WTC11 (cell line): ENCODE measurements at regions not wholly inside any gene's neighbourhood (a gene's known extent, or its start where the extent isn't known, plus 50 kb on each side); places are given as distances from the start of the nearest gene placed in this dataset.
A peak's percentile ranks its signal among the peaks of the same experiment; 100 is the strongest.
"Not testable (repeated sequence)": the region's sequence is repeated elsewhere in the genome, so short reads cannot be mapped to it uniquely, and the experiment has no call there.

Experiments used
- ATAC-seq: fragments of 200-7000 bp; cut with Tn5 transposase; 2 replicates; pipeline ENCODE4 v1.10.0; 2021; ENCODE audit warnings: mild to moderate bottlenecking, moderate library complexity
- CTCF ChIA-PET: fragments of 300-600 bp; sonication (Branson Sonifier 250); formaldehyde crosslinking; loops from one replicate; lab custom pipeline; 2021; ENCODE audit warnings: antibody characterized with exemption; lab: Charles Lee
- POLR2A ChIA-PET: fragments of 350-600 bp; sonication (Branson Sonifier 250); formaldehyde crosslinking; loops from one replicate; lab custom pipeline; 2021; ENCODE audit warnings: antibody characterized with exemption; lab: Charles Lee
- DNase-seq: peaks from one replicate; pipeline ENCODE4 v3.0.0; 2021; ENCODE audit warnings: low spot score
- H3K27ac Mint-ChIP-seq: 2 replicates; pipeline ENCODE4 v1.8.0; 2021; ENCODE audit warnings: mixed read lengths
- H3K27me3 Mint-ChIP-seq: 2 replicates; pipeline ENCODE4 v1.8.0; 2021; ENCODE audit warnings: low read depth, mild to moderate bottlenecking, moderate library complexity, mixed read lengths
- H3K36me3 Mint-ChIP-seq: 2 replicates; pipeline ENCODE4 v1.8.0; 2021; ENCODE audit warnings: mixed read lengths
- H3K4me1 Mint-ChIP-seq: 2 replicates; pipeline ENCODE4 v1.8.0; 2022; ENCODE audit warnings: mixed read lengths
- H3K4me3 Mint-ChIP-seq: 2 replicates; pipeline ENCODE4 v1.8.0; 2021; ENCODE audit warnings: mild to moderate bottlenecking, moderate library complexity, mixed read lengths
- H3K9me3 Mint-ChIP-seq: 2 replicates; pipeline ENCODE4 v1.8.0; 2021; ENCODE audit warnings: mixed read lengths
- CREB1 ChIP-seq: sonication (generic); formaldehyde crosslinking; IDR thresholded peaks from 2 replicates; pipeline ENCODE4 v1.8.0; 2023; ENCODE audit warnings: mild to moderate bottlenecking, missing genetic modification reagents
- ESRRA ChIP-seq: sonication (generic); formaldehyde crosslinking; IDR thresholded peaks from 2 replicates; pipeline ENCODE4 v1.8.1; 2022; ENCODE audit warnings: mild to moderate bottlenecking, missing genetic modification reagents, borderline replicate concordance
- FOXK1 ChIP-seq: sonication (generic); formaldehyde crosslinking; IDR thresholded peaks from 2 replicates; pipeline ENCODE4 v1.8.0; 2022; ENCODE audit warnings: mild to moderate bottlenecking, moderate library complexity, missing genetic modification reagents
- IRF2 ChIP-seq: sonication (generic); formaldehyde crosslinking; IDR thresholded peaks from 2 replicates; pipeline ENCODE4 v1.8.0; 2022; ENCODE audit warnings: low read depth, missing genetic modification reagents, borderline replicate concordance
- SMAD3 ChIP-seq: sonication (generic); formaldehyde crosslinking; IDR thresholded peaks from 2 replicates; pipeline ENCODE4 v1.8.0; 2022; ENCODE audit warnings: missing genetic modification reagents, mild to moderate bottlenecking, borderline replicate concordance
- ZNF121 ChIP-seq: sonication (generic); formaldehyde crosslinking; IDR thresholded peaks from 2 replicates; pipeline ENCODE4 v1.8.0; 2023; ENCODE audit warnings: missing genetic modification reagents
- ZNF219 ChIP-seq: sonication (generic); formaldehyde crosslinking; IDR thresholded peaks from 2 replicates; pipeline ENCODE4 v1.8.0; 2023; ENCODE audit warnings: missing genetic modification reagents, mild to moderate bottlenecking, borderline replicate concordance
- ZNF671 ChIP-seq: fragments of 250-450 bp; sonication (Bioruptor Pico); IDR thresholded peaks from 2 replicates; pipeline ENCODE4 v1.8.0; 2021; ENCODE audit warnings: mild to moderate bottlenecking
- TF ChIP-seq, protein P1 (sequence below): sonication (generic); formaldehyde crosslinking; IDR thresholded peaks from 2 replicates; pipeline ENCODE4 v1.8.0; 2022; ENCODE audit warnings: missing genetic modification reagents
- TF ChIP-seq, protein P2 (sequence below): fragments of 200-600 bp; IDR thresholded peaks from 2 replicates; pipeline ENCODE4 v1.8.0; 2022; ENCODE audit warnings: antibody characterized with exemption
- TF ChIP-seq, protein P3 (sequence below): sonication (generic); formaldehyde crosslinking; IDR thresholded peaks from 2 replicates; pipeline ENCODE4 v1.8.0; 2023; ENCODE audit warnings: missing genetic modification reagents
- TF ChIP-seq, protein P4 (sequence below): sonication (generic); formaldehyde crosslinking; IDR thresholded peaks from 2 replicates; pipeline ENCODE4 v1.8.1; 2023; ENCODE audit warnings: mild to moderate bottlenecking, missing genetic modification reagents, moderate library complexity
- TF ChIP-seq, protein P5 (sequence below): sonication (generic); formaldehyde crosslinking; IDR thresholded peaks from 2 replicates; pipeline ENCODE4 v1.8.0; 2023; ENCODE audit warnings: missing genetic modification reagents, mild to moderate bottlenecking, borderline replicate concordance
- TF ChIP-seq, protein P6 (sequence below): sonication (generic); formaldehyde crosslinking; IDR thresholded peaks from 2 replicates; pipeline ENCODE4 v1.8.1; 2022; ENCODE audit warnings: missing genetic modification reagents, borderline replicate concordance
- TF ChIP-seq, protein P7 (sequence below): sonication (generic); formaldehyde crosslinking; IDR thresholded peaks from 2 replicates; pipeline ENCODE4 v1.8.0; 2022; ENCODE audit warnings: mild to moderate bottlenecking, missing genetic modification reagents

DNA sequence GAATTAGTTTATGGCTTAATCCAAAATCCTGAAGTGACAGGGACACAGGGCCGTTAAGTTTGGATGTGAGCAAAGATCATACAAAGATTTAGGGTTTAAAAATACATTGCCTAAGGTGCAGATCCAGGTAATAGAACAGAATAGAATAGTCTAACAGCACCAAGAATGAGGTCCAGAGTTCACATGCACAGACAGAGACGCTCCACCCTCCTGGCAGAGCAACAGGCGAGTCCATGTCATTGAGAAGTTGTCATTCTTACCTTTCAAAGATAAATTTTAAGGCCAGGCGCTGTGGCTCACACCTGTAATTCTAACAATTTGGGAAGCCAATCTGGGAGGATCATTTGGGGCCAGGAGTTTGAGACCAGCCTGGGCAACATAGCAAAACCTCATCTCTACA is 209.1 kb upstream of the AUTS2 start (continued):
- TF ChIP-seq, protein P1, sequence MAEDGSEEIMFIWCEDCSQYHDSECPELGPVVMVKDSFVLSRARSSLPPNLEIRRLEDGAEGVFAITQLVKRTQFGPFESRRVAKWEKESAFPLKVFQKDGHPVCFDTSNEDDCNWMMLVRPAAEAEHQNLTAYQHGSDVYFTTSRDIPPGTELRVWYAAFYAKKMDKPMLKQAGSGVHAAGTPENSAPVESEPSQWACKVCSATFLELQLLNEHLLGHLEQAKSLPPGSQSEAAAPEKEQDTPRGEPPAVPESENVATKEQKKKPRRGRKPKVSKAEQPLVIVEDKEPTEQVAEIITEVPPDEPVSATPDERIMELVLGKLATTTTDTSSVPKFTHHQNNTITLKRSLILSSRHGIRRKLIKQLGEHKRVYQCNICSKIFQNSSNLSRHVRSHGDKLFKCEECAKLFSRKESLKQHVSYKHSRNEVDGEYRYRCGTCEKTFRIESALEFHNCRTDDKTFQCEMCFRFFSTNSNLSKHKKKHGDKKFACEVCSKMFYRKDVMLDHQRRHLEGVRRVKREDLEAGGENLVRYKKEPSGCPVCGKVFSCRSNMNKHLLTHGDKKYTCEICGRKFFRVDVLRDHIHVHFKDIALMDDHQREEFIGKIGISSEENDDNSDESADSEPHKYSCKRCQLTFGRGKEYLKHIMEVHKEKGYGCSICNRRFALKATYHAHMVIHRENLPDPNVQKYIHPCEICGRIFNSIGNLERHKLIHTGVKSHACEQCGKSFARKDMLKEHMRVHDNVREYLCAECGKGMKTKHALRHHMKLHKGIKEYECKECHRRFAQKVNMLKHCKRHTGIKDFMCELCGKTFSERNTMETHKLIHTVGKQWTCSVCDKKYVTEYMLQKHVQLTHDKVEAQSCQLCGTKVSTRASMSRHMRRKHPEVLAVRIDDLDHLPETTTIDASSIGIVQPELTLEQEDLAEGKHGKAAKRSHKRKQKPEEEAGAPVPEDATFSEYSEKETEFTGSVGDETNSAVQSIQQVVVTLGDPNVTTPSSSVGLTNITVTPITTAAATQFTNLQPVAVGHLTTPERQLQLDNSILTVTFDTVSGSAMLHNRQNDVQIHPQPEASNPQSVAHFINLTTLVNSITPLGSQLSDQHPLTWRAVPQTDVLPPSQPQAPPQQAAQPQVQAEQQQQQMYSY (CRISPR knock-in tag): no peak
- TF ChIP-seq, protein P2, sequence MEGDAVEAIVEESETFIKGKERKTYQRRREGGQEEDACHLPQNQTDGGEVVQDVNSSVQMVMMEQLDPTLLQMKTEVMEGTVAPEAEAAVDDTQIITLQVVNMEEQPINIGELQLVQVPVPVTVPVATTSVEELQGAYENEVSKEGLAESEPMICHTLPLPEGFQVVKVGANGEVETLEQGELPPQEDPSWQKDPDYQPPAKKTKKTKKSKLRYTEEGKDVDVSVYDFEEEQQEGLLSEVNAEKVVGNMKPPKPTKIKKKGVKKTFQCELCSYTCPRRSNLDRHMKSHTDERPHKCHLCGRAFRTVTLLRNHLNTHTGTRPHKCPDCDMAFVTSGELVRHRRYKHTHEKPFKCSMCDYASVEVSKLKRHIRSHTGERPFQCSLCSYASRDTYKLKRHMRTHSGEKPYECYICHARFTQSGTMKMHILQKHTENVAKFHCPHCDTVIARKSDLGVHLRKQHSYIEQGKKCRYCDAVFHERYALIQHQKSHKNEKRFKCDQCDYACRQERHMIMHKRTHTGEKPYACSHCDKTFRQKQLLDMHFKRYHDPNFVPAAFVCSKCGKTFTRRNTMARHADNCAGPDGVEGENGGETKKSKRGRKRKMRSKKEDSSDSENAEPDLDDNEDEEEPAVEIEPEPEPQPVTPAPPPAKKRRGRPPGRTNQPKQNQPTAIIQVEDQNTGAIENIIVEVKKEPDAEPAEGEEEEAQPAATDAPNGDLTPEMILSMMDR: no peak
- TF ChIP-seq, protein P3, sequence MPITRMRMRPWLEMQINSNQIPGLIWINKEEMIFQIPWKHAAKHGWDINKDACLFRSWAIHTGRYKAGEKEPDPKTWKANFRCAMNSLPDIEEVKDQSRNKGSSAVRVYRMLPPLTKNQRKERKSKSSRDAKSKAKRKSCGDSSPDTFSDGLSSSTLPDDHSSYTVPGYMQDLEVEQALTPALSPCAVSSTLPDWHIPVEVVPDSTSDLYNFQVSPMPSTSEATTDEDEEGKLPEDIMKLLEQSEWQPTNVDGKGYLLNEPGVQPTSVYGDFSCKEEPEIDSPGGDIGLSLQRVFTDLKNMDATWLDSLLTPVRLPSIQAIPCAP (CRISPR knock-in tag): no peak
- TF ChIP-seq ZNF219 (CRISPR knock-in tag) (no peak), SMAD3 (no peak)

DNA sequence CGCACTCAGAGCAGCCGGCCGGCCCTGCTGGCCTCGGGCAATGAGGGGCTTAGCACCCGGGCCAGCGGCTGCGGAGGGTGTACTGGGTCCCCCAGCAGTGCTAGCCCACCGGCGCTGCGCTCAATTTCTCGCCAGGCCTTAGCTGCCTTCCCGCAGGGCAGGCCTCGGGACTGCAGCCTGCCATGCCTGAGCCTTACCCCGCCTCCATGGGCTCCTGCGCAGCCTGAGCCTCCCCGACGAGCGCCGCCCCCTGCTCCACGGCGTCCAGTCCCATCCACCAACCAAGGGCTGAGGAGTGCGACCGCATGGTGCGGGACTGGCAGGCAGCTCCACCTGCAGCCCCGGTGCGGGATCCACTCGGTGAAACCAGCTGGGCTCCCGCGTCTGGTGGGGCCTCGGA is 204.4 kb upstream of the AUTS2 start:
- H3K4me1 Mint-ChIP-seq, POLR2A ChIA-PET, H3K27ac Mint-ChIP-seq, H3K36me3 Mint-ChIP-seq, H3K9me3 Mint-ChIP-seq, H3K4me3 Mint-ChIP-seq, ATAC-seq, CTCF ChIA-PET: not testable (repeated sequence)
- DNase-seq: peak; percentile 17
- H3K27me3 Mint-ChIP-seq: peaks cover 14% of the 10 kb centered on the region; the same call in 1 of the 2 replicates

DNA sequence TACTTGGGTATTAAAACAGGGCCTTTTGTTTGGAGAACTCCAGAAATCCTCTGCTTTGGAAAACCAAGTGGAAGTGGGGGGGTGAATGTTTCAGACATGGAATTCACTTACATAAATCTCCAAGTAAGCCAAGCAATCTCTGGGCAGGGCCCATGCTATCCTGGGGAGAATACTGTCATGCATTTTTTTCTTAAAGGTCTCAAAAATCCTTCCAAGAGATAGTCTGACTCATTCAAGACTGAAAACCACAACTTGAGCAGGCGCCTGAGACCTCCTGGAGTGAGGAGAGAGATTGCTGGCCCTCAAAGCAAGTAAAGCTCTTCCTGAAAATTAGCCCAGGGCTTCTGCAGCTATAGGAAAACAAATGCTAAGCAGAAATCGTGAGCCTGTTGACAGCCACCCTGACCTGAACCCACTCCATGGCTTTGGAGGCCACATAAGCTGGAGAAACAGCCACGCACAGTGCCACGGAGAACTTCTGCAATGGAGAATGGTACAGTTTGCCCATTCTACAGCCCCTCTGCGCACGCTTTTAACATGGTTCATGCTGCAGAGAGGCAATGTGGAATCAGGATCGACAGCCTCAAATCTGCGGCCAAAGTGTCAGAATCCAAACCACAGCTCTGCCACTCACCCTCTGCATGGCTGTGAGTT is 203.1 kb upstream of the AUTS2 start:
- POLR2A ChIA-PET: no interaction called here
- DNase-seq: no peak

More for the DNA sequence above, 203.1 kb upstream of the AUTS2 start:
- CTCF ChIA-PET: no interaction called here
- H3K27ac Mint-ChIP-seq: no peak overlapping the region
- no peaks in the 10 kb centered on the region for H3K36me3 Mint-ChIP-seq
- H3K27me3 Mint-ChIP-seq: peaks cover 12% of the 10 kb centered on the region; the same call in 1 of the 2 replicates
- no peak overlapping the region for H3K4me3 Mint-ChIP-seq
- TF ChIP-seq ZNF121 (no peak), ZNF671 (CRISPR knock-in tag) (no peak), FOXK1 (CRISPR knock-in tag) (no peak), IRF2 (CRISPR knock-in tag) (no peak), ESRRA (CRISPR knock-in tag) (no peak), CREB1 (CRISPR knock-in tag) (no peak), ZNF219 (CRISPR knock-in tag) (no peak)
- TF ChIP-seq, protein P4, sequence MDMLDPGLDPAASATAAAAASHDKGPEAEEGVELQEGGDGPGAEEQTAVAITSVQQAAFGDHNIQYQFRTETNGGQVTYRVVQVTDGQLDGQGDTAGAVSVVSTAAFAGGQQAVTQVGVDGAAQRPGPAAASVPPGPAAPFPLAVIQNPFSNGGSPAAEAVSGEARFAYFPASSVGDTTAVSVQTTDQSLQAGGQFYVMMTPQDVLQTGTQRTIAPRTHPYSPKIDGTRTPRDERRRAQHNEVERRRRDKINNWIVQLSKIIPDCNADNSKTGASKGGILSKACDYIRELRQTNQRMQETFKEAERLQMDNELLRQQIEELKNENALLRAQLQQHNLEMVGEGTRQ (CRISPR knock-in tag): no peak
- TF ChIP-seq, protein P5, sequence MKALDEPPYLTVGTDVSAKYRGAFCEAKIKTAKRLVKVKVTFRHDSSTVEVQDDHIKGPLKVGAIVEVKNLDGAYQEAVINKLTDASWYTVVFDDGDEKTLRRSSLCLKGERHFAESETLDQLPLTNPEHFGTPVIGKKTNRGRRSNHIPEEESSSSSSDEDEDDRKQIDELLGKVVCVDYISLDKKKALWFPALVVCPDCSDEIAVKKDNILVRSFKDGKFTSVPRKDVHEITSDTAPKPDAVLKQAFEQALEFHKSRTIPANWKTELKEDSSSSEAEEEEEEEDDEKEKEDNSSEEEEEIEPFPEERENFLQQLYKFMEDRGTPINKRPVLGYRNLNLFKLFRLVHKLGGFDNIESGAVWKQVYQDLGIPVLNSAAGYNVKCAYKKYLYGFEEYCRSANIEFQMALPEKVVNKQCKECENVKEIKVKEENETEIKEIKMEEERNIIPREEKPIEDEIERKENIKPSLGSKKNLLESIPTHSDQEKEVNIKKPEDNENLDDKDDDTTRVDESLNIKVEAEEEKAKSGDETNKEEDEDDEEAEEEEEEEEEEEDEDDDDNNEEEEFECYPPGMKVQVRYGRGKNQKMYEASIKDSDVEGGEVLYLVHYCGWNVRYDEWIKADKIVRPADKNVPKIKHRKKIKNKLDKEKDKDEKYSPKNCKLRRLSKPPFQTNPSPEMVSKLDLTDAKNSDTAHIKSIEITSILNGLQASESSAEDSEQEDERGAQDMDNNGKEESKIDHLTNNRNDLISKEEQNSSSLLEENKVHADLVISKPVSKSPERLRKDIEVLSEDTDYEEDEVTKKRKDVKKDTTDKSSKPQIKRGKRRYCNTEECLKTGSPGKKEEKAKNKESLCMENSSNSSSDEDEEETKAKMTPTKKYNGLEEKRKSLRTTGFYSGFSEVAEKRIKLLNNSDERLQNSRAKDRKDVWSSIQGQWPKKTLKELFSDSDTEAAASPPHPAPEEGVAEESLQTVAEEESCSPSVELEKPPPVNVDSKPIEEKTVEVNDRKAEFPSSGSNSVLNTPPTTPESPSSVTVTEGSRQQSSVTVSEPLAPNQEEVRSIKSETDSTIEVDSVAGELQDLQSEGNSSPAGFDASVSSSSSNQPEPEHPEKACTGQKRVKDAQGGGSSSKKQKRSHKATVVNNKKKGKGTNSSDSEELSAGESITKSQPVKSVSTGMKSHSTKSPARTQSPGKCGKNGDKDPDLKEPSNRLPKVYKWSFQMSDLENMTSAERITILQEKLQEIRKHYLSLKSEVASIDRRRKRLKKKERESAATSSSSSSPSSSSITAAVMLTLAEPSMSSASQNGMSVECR (CRISPR knock-in tag): no peak
- TF ChIP-seq, protein P6, sequence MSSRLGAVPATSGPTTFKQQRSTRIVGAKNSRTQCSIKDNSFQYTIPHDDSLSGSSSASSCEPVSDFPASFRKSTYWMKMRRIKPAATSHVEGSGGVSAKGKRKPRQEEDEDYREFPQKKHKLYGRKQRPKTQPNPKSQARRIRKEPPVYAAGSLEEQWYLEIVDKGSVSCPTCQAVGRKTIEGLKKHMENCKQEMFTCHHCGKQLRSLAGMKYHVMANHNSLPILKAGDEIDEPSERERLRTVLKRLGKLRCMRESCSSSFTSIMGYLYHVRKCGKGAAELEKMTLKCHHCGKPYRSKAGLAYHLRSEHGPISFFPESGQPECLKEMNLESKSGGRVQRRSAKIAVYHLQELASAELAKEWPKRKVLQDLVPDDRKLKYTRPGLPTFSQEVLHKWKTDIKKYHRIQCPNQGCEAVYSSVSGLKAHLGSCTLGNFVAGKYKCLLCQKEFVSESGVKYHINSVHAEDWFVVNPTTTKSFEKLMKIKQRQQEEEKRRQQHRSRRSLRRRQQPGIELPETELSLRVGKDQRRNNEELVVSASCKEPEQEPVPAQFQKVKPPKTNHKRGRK (CRISPR knock-in tag): no peak
- TF ChIP-seq, protein P7, sequence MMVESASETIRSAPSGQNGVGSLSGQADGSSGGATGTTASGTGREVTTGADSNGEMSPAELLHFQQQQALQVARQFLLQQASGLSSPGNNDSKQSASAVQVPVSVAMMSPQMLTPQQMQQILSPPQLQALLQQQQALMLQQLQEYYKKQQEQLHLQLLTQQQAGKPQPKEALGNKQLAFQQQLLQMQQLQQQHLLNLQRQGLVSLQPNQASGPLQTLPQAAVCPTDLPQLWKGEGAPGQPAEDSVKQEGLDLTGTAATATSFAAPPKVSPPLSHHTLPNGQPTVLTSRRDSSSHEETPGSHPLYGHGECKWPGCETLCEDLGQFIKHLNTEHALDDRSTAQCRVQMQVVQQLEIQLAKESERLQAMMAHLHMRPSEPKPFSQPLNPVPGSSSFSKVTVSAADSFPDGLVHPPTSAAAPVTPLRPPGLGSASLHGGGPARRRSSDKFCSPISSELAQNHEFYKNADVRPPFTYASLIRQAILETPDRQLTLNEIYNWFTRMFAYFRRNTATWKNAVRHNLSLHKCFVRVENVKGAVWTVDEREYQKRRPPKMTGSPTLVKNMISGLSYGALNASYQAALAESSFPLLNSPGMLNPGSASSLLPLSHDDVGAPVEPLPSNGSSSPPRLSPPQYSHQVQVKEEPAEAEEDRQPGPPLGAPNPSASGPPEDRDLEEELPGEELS (CRISPR knock-in tag): no peak
- H3K9me3 Mint-ChIP-seq: peaks cover 4% of the 10 kb centered on the region; the same call in 1 of the 2 replicates
- H3K4me1 Mint-ChIP-seq: peaks cover 10% of the 10 kb centered on the region
- no peak for ATAC-seq
